ENCODE measurements at regions not wholly inside any gene's neighbourhood (a gene's known extent, or its start where the extent isn't known, plus 50 kb on each side); places are given as distances from the start of the nearest gene placed in this dataset.

- TF ChIP-seq, protein P1, sequence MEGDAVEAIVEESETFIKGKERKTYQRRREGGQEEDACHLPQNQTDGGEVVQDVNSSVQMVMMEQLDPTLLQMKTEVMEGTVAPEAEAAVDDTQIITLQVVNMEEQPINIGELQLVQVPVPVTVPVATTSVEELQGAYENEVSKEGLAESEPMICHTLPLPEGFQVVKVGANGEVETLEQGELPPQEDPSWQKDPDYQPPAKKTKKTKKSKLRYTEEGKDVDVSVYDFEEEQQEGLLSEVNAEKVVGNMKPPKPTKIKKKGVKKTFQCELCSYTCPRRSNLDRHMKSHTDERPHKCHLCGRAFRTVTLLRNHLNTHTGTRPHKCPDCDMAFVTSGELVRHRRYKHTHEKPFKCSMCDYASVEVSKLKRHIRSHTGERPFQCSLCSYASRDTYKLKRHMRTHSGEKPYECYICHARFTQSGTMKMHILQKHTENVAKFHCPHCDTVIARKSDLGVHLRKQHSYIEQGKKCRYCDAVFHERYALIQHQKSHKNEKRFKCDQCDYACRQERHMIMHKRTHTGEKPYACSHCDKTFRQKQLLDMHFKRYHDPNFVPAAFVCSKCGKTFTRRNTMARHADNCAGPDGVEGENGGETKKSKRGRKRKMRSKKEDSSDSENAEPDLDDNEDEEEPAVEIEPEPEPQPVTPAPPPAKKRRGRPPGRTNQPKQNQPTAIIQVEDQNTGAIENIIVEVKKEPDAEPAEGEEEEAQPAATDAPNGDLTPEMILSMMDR (IDR thresholded peaks at IDR 0.05) = no peak
- TF ChIP-seq POLR2A (IDR thresholded peaks at IDR 0.05) (no peak), POLR2AphosphoS5 (IDR thresholded peaks at IDR 0.05) (no peak)
Measured at GRCh38 chr1:87981810-87982209, 653.1 kb downstream of the LMO4 start.

Data from suprapubic skin (tissue), 4 donors.